ENCODE measurements at regions not wholly inside any gene's neighbourhood (a gene's known extent, or its start where the extent isn't known, plus 50 kb on each side); places are given as distances from the start of the nearest gene placed in this dataset.
A peak's percentile ranks its signal among the peaks of the same experiment; 100 is the strongest.

DNA sequence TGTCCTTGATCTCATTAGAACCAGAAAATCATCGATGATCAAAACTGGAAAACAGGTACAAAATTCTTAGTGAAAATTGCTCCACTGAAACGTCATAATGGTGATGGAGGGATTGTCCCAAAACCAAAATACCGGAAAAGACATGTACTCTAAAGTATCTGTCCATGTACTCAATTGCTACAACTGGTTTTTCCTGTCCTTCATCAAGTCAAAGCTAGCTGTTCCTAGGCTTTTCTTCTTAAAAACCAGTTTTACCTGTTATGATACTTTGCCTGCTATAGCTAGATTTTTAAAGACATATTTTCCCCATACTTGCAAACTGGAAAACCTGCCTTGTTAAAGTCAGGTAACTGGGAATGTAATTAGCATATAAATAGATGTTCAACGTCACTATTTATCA is 50.5 kb upstream of the LRRC1 start:
- no peak for DNase-seq (ENCODE audit: low read depth in 2 of 2)

DNA sequence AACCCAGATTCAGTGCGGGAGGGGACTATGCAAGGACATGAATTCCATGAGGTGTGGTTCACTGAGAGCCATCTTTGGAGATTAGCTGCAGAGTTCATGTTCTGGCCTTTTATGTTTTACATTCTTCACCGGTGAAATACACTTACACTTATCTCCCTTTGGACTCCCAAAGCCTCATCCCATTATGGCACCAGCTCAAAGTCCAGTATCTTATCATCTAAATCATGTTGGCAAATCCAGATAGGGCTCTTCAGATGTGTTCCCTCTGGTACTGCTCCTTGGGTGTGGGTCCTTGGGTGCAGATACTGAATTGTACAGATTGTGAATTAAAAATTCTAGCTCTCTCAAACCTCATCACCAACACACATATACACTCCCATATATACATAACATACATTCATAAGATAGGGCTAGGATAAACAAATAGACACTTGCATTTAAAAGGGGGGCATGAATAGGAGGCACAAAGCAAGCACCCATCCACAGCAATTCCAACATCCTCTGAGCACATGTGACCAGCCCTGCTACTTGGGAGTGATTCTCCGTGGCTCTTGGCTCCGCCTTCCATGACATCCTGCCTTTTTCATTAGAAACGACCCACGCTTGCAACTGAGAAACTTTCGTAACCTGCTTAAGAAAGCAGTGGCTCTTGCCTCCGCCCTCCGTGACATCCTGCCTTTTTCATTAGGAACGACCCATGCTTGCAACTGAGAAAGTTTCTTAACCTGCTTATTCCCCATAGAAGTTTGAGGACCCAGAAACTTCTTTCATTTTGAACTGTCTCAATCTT is 53.6 kb upstream of the LRRC1 start:
- no peak for DNase-seq (ENCODE audit: low read depth in 2 of 2)

DNA sequence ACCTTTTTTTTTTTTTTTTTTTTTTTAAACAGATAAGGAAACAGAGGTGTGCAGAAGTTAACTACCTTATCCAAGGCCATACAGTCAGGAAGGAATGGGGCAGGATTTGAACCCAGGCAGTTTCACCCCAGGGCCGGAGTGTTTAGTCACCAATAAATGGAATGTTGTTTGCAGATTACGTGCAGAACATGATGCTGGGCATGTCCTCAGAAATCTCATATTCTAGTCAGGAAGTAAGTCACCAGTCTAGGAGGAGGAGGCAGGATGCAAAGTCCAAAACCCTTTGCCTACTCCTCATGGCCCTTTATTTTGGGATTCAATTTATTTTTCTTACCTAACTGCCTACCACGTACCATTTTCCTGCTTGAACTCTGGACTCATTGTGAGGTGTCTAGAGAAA is 57.1 kb upstream of the LRRC1 start:
- no peak for DNase-seq (ENCODE audit: low read depth in 2 of 2)

DNA sequence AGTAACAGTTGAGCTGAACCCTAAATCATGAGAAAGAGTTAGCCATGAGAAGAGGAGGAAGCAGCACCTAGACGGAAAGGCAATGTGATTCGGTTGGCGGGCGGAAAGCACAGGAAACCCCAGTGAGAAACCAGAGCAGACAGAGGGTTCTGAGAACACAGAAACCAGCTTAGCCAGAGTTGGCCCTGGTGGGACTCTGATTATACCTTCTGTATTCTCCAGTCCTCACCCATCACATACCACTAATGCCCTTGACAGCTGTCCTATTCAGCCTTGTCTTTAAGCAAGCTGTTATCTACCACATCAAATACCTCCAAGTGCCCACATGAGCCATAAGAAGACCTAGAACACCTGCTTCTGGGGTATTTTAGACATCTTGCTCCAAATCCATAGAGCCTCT is 58.9 kb upstream of the LRRC1 start:
- no peak for DNase-seq (ENCODE audit: low read depth in 2 of 2)

DNA sequence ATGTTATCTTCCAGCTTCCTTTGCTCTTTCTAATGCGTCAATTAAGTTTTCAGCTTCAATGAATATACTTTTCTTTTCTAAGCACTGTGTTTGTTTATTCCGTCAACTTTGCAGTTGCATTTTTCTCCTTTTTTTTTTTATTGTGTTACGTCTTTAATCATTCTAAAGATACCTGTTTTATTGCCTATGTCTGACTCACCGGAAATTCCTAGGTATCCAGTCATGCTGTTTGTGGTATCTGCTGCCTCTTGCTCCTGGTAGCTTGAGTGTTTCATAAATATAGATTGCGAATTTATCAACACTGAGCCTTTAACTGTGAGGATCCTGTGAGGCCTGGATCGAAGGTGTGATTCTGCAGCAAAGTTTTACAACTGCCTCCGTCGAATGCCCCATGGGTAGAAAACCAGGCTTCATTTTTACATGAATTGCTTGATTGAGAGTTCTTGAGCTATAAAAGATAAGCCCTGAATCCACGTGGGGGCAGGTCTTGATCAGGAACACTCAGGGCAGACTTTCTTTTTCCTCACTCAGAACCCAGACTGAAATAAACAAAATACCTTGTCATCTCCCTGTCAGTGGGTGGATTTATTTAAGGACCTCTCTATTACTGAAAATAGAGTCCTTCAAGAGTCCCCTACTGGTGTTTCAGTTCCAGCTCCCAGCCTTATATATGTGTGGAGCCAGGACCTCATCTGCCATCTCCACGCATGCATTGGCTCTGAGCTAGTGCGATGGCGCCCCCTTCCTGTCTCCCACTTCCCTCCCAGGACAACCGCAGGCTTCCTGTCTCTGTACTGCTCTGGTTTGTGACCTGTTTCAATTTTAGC is 60.1 kb upstream of the LRRC1 start:
- no peak for DNase-seq (ENCODE audit: low read depth in 2 of 2)

DNA sequence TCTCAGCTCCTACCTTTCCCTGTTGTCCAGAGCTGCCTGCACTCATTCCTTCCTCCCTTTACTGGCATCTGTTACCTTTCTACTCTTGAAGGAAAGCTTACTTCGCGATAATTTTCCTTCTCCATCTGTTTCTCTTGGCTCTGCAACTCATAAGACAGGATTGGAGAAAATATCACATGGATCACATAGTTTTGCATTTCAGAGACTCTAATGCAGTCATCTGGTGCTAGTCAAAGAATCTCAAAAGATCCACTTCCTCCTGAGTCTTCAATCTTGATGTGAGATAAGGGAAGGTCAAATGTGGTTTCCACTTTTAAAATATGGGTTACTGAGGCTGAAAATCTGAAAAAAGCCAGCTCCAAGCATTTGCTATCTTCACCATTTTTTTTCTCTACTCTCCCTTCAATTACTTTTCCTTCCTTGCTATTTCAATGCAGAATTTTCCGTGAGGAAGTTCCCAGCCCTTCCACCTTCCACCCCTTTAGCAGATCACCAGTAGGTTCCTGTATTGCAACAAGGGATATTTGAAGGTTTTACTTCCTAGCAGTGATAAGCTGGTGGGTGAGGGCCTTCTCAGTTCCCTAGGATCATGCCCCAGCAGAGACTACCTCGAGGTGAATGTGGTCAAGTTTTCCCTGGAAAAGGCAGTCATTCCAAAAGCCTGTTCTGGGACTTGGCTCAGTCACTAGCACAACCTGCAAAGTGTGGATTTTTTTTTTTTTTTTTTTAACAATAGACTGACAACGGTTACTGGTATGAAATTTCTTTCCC is 62.8 kb upstream of the LRRC1 start:
- no peak for DNase-seq (ENCODE audit: low read depth in 2 of 2)

DNA sequence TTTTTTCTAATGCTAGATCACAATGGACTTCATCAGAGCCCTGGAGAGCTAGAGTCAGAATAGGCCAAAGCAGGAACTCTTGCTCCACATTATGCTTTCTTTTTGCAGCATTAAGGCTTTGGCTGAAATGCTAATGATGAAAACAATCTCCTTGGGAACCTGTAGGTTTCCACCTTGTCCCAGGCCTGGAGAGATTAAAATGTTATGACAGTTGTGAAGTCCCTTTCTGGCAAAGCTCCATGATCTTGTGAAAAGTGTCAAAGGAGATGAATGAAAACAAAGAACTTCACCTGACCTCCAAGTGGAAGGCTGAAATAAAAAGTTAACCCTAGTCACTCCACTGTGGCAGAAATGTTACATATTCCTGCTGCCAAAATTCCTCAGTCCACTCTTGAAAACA is 64.0 kb upstream of the LRRC1 start:
- no peak for DNase-seq (ENCODE audit: low read depth in 2 of 2)

DNA sequence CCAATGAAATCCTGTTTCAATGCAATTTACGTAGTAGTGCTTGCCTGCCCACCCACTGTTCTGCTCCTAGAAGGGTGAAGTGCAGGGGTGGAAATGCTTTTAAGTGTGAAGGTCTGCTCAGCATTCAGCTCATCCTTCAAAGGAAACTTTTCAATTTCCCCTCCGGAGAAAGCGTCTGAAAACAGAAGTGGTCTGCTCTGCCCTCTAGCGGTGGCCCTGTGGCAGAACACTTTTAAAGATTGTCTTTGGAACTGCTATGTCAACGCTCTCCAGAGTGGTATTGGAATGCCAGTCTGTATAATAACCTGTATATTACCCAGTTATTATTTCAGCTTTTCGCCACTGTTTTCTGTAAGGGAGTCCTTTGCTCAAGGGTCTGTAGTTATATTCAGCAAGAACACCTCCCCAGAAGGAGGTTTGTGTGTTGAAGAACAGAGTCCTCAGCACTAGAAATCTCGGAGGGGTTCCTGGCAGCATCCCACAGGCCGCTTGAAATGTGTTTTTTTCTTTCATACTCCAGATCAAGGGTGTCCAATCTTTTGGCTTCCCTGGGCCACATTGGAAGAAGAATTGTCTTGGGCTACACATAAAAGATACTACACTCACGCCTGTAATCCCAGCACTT is 63.1 kb upstream of the KLHL31 start:
- peak; percentile 21 to 26 for DNase-seq (ENCODE audit: low read depth in 2 of 2)

DNA sequence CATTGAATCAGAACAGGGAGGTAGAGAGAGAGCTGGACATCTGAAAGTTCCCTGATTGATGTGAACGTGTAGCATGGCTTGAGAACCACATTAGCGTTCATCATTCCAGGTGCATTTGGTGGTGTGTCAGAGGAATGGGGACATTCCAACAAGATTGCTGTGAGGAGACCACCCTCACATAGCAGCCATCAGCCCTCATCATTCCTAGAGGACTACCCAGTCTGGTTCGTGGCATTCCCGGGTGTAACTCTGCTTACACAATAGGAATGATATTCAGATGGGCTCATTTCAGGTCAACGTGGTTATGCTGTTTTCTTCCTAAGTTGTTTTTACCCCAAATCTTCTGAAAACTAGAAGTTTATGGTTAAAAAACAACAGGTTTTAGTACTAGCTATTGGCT is 62.2 kb upstream of the KLHL31 start:
- DNase-seq (ENCODE audit: low read depth in 2 of 2) = no peak

DNA sequence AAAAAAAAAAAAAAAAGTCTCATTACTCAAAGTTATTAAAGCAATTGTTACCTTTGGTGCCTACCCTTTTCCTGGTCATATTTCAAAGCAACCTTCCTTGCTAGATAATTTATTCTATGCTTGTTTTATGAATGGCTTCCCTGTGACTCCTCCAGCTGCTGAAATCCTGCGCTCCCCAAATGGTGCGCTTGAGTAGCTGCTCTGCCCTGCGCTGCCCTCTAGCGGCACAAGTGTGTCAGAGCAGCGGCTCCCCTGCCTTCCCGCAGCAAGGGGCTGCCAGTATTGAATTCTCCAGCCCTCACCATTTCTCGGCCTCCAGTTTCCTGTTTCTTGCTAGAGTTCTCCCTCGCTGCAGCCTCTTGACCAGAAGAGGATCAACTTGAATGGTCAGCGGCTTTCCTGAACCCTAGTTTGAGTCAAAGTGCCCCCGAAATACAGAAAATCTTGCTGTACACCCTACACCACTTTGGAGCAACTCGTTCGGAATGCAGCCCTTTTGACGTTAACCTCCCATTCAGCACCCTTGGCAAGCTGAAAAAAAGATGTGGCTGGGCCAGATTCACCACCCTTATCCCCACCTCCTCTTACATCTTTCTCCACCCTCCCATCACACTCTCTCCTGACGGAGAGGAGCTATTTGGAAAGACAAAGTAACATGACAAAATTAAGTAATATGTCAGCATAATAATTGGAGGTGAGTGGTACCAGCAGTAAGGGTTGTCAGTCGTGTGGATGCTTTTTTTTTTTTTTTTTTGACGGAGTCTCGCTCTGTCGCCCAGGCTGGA is 60.4 kb upstream of the KLHL31 start:
- peak; percentile 55 to 57 for DNase-seq (ENCODE audit: low read depth in 2 of 2)

DNA sequence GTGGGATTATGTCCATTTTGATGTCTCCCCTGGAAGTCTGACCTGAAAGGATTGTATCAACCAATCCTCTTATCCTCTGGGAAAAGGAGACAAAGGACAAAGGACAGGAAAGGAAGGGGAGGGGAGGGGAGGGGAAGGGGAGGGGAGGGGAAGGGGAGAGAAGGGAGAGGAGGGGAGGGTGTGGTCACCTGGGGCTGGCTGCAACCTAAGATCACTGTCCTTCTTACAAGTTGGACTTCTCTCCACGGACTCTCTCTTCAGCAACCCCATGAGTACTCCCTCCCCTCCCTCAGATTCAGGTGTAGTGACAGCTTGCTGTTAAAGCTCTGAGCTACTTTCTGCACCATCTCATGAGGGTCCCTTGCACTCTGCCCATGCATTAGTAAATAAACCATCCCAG is 58.9 kb upstream of the KLHL31 start:
- DNase-seq (ENCODE audit: low read depth in 2 of 2) = no peak

DNA sequence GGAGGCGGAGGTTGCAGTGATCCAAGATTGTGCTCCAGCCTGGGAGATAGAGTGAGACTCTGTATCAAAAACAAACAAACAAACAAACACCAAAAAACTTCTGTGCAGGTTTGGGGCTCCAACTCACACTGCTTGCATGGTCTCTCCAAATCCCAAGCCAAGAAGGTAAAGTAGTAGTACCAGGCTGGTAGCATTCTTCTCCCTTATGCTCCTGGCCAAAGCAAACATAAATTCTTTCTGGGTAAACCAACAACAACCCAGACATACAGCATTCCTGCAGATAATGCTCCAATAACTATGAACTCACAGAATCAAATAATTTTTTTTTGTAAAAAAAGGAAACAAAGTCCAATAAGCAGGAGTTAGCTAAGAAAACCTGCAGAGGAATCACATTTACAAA is 57.8 kb upstream of the KLHL31 start:
- no peak for DNase-seq (ENCODE audit: low read depth in 2 of 2)

DNA sequence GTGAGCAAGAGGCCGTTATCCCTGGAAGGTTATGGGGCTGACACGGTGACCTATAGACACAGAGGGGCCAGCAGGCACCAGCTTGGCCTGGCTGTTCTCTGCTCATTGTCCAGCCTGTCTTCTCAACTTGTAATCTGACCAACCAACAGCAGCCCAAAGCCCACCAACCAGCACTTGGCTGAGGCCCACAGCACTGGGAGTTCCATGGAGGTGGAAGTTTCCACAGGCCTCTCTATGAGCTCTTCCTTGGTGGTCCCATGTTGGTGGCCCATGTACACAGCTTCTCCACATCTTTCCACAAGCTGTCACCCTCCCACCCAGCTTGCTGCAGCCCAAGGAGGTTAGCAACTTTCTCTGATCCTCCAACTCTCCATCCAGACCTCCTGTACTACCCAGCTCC is 56.2 kb upstream of the KLHL31 start:
- DNase-seq (ENCODE audit: low read depth in 2 of 2) = no peak

DNA sequence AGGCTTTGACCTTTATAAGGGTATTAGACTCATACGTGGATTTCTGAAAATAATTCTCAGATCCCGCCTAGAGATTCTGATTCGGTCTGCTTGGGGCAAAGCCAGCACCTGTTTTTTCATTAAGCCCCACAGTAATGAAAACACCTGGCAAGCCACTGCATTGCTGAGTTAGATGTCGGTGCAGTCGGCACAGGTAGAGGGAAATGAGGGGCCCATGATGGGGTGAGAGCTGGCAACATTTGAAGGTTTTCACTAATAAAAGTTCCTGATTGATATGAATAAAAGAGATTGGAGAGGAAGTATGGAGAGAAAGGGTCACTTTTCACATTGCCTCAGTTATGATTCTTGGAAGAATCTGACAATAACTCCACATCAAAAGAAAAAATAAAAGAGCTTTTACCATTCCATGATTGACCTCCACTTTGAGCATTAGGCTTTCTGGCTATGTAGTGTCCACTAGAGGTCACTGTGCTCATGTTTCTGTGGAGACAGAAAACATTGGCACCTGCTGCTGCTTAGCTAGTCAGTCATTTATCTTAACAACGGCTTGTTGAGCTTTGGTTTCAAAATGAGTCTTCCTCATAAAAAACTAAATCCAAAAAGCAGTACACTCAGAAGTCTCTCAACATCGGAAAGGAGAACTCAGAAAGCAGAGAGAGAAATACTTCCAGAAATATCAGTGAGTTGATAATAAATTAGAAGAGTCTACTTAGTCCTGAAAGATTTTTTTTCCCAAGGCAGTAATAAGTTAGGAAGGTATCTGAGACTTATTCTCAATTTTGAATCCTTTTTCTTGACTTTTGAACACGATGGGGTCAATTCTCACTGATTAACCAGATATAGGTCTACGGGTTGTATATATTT is 53.3 kb upstream of the KLHL31 start:
- DNase-seq (ENCODE audit: low read depth in 2 of 2) = peak in 1 of 2 donors; percentile 4

DNA sequence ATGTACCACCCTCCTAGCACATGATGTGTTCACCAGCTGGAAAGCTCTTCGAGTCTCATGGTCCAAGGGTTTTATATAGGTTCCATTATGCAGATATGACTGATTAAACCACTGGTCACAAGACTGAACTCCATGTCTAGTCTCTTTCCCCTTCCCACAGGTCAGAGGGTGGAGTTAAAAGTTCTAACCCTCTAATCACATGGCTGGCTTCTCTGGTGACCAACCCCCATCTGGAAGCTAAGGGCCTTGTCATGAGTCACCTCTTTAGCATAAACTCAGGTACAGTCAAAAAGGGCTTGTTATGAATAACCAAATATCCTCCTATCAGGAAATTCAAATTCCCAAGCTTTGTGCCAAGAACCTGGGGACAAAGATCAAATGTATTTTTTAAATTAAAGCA is 52.0 kb upstream of the KLHL31 start:
- DNase-seq (ENCODE audit: low read depth in 2 of 2) = no peak

DNA sequence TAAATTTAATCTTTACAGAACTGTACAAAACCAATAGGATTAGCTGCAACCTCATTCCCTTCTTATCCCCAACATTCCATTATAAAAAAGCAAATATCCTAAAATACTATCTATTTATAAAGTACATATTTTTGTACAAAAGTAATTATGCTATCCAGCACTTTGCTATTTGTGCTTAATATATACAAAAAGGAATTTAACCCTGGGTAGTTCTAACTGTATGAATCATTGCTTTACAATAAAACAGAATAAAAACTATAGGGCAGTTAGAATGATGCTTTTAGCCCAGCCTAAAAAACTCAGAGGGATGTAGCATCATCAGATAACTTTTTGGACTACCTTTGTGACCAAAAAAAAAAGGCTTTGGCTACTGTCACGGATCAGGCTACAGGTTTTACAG is 49.9 kb upstream of the KLHL31 start:
- no peak for DNase-seq (ENCODE audit: low read depth in 2 of 2)
